ENCODE measurements at regions not wholly inside any gene's neighbourhood (a gene's known extent, or its start where the extent isn't known, plus 50 kb on each side); places are given as distances from the start of the nearest gene placed in this dataset.
A peak's percentile ranks its signal among the peaks of the same experiment; 100 is the strongest.

DNA sequence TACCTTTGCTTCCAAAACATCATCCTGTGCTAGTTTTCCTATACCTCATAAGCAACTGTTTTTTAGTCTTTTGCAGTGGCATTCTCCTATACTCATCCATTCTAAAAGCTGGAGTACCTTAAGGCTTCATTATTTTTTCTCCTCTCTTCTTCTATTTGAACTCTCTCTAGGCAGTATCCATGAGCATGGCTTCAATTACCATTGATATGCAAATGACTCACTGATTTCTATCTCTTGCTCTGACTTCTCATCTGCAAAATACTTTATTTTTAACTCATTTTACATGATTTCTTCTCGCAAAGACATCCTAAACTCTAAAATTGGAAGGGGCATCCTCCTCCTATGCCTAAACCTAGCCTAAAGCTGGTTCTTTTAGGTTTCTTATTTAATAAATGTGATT lies 365.1 kb upstream of the NUDT12 start:
- intact Hi-C loops (cut with DNase I) = no loop called here

DNA sequence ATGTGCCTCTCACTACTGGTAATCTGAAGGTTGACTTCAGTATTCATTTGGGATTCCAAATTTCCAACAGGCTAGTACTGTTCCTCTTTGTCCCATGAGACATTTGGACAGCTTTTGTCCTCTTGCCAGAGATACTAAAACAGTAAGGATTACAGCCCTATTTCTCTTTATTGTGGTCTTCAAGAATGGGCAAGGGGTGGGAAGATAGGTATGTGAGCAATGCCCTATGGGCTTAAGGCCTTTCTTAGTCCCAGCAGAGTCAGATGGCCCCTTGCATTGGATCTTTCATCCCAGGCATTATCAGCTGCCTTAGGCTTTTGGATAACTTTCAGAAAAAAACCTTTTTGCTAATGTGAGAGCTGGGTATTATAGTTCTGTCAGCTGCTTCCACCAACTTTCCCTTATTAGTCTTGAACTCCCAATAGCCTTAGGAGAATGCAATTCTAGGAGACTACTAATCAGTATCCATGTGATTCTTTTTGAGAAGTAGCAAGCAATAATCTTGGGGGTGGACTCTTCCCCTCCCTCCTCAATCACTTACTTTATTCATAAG lies 361.1 kb upstream of the NUDT12 start:
- DNase-seq = no peak
- no peaks in the 10 kb centered on the region for H3K27me3 ChIP-seq (ENCODE audit: control insufficient read depth, insufficient read depth, low read length)
- H3K4me3 ChIP-seq (ENCODE audit: low read length in 3 of 3) = no peak overlapping the region
- TF ChIP-seq, protein P1, sequence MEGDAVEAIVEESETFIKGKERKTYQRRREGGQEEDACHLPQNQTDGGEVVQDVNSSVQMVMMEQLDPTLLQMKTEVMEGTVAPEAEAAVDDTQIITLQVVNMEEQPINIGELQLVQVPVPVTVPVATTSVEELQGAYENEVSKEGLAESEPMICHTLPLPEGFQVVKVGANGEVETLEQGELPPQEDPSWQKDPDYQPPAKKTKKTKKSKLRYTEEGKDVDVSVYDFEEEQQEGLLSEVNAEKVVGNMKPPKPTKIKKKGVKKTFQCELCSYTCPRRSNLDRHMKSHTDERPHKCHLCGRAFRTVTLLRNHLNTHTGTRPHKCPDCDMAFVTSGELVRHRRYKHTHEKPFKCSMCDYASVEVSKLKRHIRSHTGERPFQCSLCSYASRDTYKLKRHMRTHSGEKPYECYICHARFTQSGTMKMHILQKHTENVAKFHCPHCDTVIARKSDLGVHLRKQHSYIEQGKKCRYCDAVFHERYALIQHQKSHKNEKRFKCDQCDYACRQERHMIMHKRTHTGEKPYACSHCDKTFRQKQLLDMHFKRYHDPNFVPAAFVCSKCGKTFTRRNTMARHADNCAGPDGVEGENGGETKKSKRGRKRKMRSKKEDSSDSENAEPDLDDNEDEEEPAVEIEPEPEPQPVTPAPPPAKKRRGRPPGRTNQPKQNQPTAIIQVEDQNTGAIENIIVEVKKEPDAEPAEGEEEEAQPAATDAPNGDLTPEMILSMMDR (IDR thresholded peaks at IDR 0.05; ENCODE audit: borderline replicate concordance, extremely low read depth, insufficient read depth) = no peak
- H3K27ac ChIP-seq (ENCODE audit: low read depth in 2 of 2, low read length in 2 of 2) = no peak overlapping the region
- no peaks in the 10 kb centered on the region for H3K36me3 ChIP-seq (ENCODE audit: control insufficient read depth in 2 of 3, insufficient read depth in 3 of 3, low read length in 3 of 3)
- no peak for FAIRE-seq
- no peaks in the 10 kb centered on the region for H3K9me3 ChIP-seq (ENCODE audit: control insufficient read depth in 2 of 3, insufficient read depth in 1 of 3, low read length in 3 of 3)
- no peak overlapping the region for H3K9ac ChIP-seq (ENCODE audit: low read length in 3 of 3)
- no peaks in the 10 kb centered on the region for H3K4me1 ChIP-seq (ENCODE audit: control insufficient read depth in 2 of 3, insufficient read depth in 2 of 3, low read depth in 1 of 3, low read length in 3 of 3)
- intact Hi-C loops (cut with DNase I) = no loop called here

More for the DNA sequence above, 365.1 kb upstream of the NUDT12 start:
- DNase-seq (no peak), FAIRE-seq (no peak)
- Histone ChIP-seq H3K27ac (ENCODE audit: low read depth in 2 of 2, low read length in 2 of 2) (no peak overlapping the region), H3K9me3 (ENCODE audit: control insufficient read depth in 2 of 3, insufficient read depth in 1 of 3, low read length in 3 of 3) (no peaks in the 10 kb centered on the region), H3K36me3 (ENCODE audit: control insufficient read depth in 2 of 3, insufficient read depth in 3 of 3, low read length in 3 of 3) (no peaks in the 10 kb centered on the region), H3K4me3 (ENCODE audit: low read length in 3 of 3) (no peak overlapping the region), H3K27me3 (ENCODE audit: control insufficient read depth, insufficient read depth, low read length) (no peaks in the 10 kb centered on the region), H3K4me1 (ENCODE audit: control insufficient read depth in 2 of 3, insufficient read depth in 2 of 3, low read depth in 1 of 3, low read length in 3 of 3) (no peaks in the 10 kb centered on the region), H3K9ac (ENCODE audit: low read length in 3 of 3) (no peak overlapping the region)
- TF ChIP-seq, protein P1 (IDR thresholded peaks at IDR 0.05; ENCODE audit: borderline replicate concordance, extremely low read depth, insufficient read depth) = no peak

DNA sequence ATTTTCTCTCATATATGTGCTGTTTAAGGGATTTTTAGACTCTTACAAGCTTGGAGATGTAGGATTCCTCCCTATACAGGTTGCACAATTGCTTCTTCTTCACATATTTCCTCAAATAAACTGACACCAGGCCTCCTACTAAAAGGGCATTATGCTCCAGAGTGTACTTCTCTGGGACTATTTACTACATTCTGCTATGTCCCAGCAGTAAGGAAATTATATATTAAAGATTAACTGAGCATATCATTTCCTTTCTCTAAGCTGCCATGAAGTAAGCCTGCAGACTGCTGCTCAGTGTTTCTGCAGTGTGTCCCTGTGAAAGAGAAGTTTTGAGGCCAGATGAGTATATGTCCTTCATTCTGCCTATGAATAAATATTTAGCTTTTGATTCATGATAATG lies 356.9 kb upstream of the NUDT12 start:
- TF ChIP-seq, protein P1 (IDR thresholded peaks at IDR 0.05; ENCODE audit: borderline replicate concordance, extremely low read depth, insufficient read depth) = no peak
- no peak overlapping the region for H3K9ac ChIP-seq (ENCODE audit: low read length in 3 of 3)
- FAIRE-seq (no peak), DNase-seq (peak in 2 of 5 donors; percentile 13 to 28)
- H3K27me3 ChIP-seq (ENCODE audit: control insufficient read depth, insufficient read depth, low read length) = no peaks in the 10 kb centered on the region
- no peaks in the 10 kb centered on the region for H3K36me3 ChIP-seq (ENCODE audit: control insufficient read depth in 2 of 3, insufficient read depth in 3 of 3, low read length in 3 of 3)
- intact Hi-C loops (cut with DNase I) = no loop called here
- no peak overlapping the region for H3K4me3 ChIP-seq (ENCODE audit: low read length in 3 of 3)
- no peak overlapping the region for H3K27ac ChIP-seq (ENCODE audit: low read depth in 2 of 2, low read length in 2 of 2)
- no peaks in the 10 kb centered on the region for H3K9me3 ChIP-seq (ENCODE audit: control insufficient read depth in 2 of 3, insufficient read depth in 1 of 3, low read length in 3 of 3)
- no peaks in the 10 kb centered on the region for H3K4me1 ChIP-seq (ENCODE audit: control insufficient read depth in 2 of 3, insufficient read depth in 2 of 3, low read depth in 1 of 3, low read length in 3 of 3)
